ENCODE measurements at regions not wholly inside any gene's neighbourhood (a gene's known extent, or its start where the extent isn't known, plus 50 kb on each side); places are given as distances from the start of the nearest gene placed in this dataset.

DNA sequence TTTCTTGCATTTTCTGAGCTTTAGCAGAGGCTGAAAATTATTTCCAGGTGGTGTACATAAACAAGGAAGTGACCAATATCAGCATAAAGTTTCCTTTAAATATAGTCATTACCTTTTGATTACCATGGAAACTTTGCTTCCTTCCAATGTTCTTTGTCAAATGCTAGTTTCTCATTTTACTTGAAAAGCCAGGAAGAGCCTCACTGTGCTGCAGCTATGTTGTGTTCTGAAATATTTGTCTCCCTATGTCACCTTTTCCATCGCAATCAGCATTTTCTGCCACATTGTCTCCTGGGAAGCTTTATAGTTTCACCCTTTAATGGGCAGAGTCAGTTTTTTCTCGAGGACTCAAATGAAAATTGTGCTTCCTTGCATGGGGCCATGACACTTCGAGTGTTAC, 496.0 kb downstream of the CDH8 start:
- TF ChIP-seq, protein P1, sequence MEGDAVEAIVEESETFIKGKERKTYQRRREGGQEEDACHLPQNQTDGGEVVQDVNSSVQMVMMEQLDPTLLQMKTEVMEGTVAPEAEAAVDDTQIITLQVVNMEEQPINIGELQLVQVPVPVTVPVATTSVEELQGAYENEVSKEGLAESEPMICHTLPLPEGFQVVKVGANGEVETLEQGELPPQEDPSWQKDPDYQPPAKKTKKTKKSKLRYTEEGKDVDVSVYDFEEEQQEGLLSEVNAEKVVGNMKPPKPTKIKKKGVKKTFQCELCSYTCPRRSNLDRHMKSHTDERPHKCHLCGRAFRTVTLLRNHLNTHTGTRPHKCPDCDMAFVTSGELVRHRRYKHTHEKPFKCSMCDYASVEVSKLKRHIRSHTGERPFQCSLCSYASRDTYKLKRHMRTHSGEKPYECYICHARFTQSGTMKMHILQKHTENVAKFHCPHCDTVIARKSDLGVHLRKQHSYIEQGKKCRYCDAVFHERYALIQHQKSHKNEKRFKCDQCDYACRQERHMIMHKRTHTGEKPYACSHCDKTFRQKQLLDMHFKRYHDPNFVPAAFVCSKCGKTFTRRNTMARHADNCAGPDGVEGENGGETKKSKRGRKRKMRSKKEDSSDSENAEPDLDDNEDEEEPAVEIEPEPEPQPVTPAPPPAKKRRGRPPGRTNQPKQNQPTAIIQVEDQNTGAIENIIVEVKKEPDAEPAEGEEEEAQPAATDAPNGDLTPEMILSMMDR (IDR thresholded peaks at IDR 0.05): no peak
- TF ChIP-seq CEBPB (IDR thresholded peaks at IDR 0.05): no peak
- TF ChIP-seq HOXA7 (CRISPR knock-in tag; IDR thresholded peaks at IDR 0.05): no peak
- no peak for TF ChIP-seq CHD4 (IDR thresholded peaks at IDR 0.05; ENCODE audit: borderline replicate concordance)
- no peak for TF ChIP-seq REST (IDR thresholded peaks at IDR 0.05)
- no peak for TF ChIP-seq RAD21 (conservative IDR thresholded peaks at IDR 0.05 in 1 of 2, IDR thresholded peaks at IDR 0.05 in 1 of 2)
- no peak for TF ChIP-seq JUN (IDR thresholded peaks at IDR 0.05)
- TF ChIP-seq MAFK (IDR thresholded peaks at IDR 0.05; ENCODE audit: partially characterized antibody): no peak
- TF ChIP-seq, protein P2, sequence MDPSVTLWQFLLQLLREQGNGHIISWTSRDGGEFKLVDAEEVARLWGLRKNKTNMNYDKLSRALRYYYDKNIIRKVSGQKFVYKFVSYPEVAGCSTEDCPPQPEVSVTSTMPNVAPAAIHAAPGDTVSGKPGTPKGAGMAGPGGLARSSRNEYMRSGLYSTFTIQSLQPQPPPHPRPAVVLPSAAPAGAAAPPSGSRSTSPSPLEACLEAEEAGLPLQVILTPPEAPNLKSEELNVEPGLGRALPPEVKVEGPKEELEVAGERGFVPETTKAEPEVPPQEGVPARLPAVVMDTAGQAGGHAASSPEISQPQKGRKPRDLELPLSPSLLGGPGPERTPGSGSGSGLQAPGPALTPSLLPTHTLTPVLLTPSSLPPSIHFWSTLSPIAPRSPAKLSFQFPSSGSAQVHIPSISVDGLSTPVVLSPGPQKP (IDR thresholded peaks at IDR 0.05; ENCODE audit: low read depth, low read length): no peak
- no peak for TF ChIP-seq POLR2A (IDR thresholded peaks at IDR 0.05; ENCODE audit: low read length)
- TF ChIP-seq MAX (IDR thresholded peaks at IDR 0.05): no peak
- TF ChIP-seq SMC3 (IDR thresholded peaks at IDR 0.05): no peak
